MM.1S (cell line): ENCODE measurements at regions not wholly inside any gene's neighbourhood (a gene's known extent, or its start where the extent isn't known, plus 50 kb on each side); places are given as distances from the start of the nearest gene placed in this dataset.

ENCODE experiments used
- DNase-seq: peaks from one replicate; pipeline ENCODE4 v3.0.0-alpha.2; 2015
- H2AFZ ChIP-seq: fragments of 300-600 bp; sonication (generic); 2 replicates; pipeline ENCODE4 v1.6.0; 2016; ENCODE audit warnings: antibody characterized with exemption, low read length
- H3F3A ChIP-seq: fragments of 300-600 bp; sonication (generic); 2 replicates; pipeline ENCODE4 v1.6.1; 2016; ENCODE audit warnings: mild to moderate bottlenecking, antibody characterized with exemption, low read length, moderate library complexity, mixed read lengths; ENCODE audit not compliant: insufficient read depth
- H3K27ac ChIP-seq: fragments of 300-600 bp; sonication (generic); 2 replicates; pipeline ENCODE4 v1.5.1; 2016; ENCODE audit warnings: mild to moderate bottlenecking, low read length
- H3K27me3 ChIP-seq: fragments of 300-600 bp; sonication (generic); replicated peaks from 2 replicates; pipeline ENCODE4 v1.6.0; 2016; ENCODE audit warnings: low read length; ENCODE audit not compliant: insufficient read depth
- H3K36me3 ChIP-seq: fragments of 300-600 bp; sonication (generic); replicated peaks from 2 replicates; pipeline ENCODE4 v1.6.1; 2016; ENCODE audit warnings: mild to moderate bottlenecking, low read length, mixed read lengths; ENCODE audit not compliant: insufficient read depth
- H3K4me1 ChIP-seq: fragments of 300-600 bp; sonication (generic); 2 replicates; pipeline ENCODE4 v1.6.1; 2016; ENCODE audit warnings: low read length, mixed read lengths
- H3K4me2 ChIP-seq: fragments of 300-600 bp; sonication (generic); 2 replicates; pipeline ENCODE4 v1.6.0; 2016; ENCODE audit warnings: low read depth, low read length
- H3K4me3 ChIP-seq: fragments of 300-600 bp; sonication (generic); 2 replicates; pipeline ENCODE4 v1.5.1; 2016; ENCODE audit warnings: low read length, mixed read lengths
- H3K79me2 ChIP-seq: fragments of 300-600 bp; sonication (generic); 2 replicates; pipeline ENCODE4 v1.6.1; 2016; ENCODE audit warnings: mixed run types, low read length, mixed read lengths
- H3K9ac ChIP-seq: fragments of 300-600 bp; sonication (generic); 2 replicates; pipeline ENCODE4 v1.6.1; 2016; ENCODE audit warnings: low read length, mixed read lengths
- H3K9me2 ChIP-seq: fragments of 300-600 bp; sonication (generic); replicated peaks from 2 replicates; pipeline ENCODE4 v1.6.1; 2016; ENCODE audit warnings: mild to moderate bottlenecking, low read length, mixed read lengths; ENCODE audit not compliant: insufficient read depth
- H3K9me3 ChIP-seq: fragments of 300-600 bp; sonication (generic); replicated peaks from 2 replicates; pipeline ENCODE4 v1.6.1; 2016; ENCODE audit warnings: mild to moderate bottlenecking, low read length, mixed read lengths; ENCODE audit not compliant: insufficient read depth
- H4K20me1 ChIP-seq: fragments of 300-600 bp; sonication (generic); 2 replicates; pipeline ENCODE4 v1.6.1; 2016; ENCODE audit warnings: mild to moderate bottlenecking, low read length, moderate library complexity, mixed read lengths; ENCODE audit not compliant: insufficient read depth
- EZH2 ChIP-seq: fragments of 300-600 bp; sonication (generic); optimal IDR thresholded peaks from 2 replicates; pipeline ENCODE3; 2017; ENCODE audit warnings: low read depth, mild to moderate bottlenecking, antibody characterized with exemption, low read length, mixed read lengths
- EZH2phosphoT487 ChIP-seq: fragments of 300-600 bp; sonication (generic); IDR thresholded peaks from 2 replicates; pipeline ENCODE4 v1.6.1; 2018; ENCODE audit warnings: antibody characterized with exemption, low read length
- TF ChIP-seq, protein P1 (sequence below): fragments of 300-600 bp; sonication (generic); IDR thresholded peaks from 2 replicates; pipeline ENCODE4 v1.5.1; 2016; ENCODE audit warnings: antibody characterized with exemption, low read length, mixed read lengths

- no peak for TF ChIP-seq EZH2
- TF ChIP-seq EZH2phosphoT487 = no peak
- TF ChIP-seq, protein P1, sequence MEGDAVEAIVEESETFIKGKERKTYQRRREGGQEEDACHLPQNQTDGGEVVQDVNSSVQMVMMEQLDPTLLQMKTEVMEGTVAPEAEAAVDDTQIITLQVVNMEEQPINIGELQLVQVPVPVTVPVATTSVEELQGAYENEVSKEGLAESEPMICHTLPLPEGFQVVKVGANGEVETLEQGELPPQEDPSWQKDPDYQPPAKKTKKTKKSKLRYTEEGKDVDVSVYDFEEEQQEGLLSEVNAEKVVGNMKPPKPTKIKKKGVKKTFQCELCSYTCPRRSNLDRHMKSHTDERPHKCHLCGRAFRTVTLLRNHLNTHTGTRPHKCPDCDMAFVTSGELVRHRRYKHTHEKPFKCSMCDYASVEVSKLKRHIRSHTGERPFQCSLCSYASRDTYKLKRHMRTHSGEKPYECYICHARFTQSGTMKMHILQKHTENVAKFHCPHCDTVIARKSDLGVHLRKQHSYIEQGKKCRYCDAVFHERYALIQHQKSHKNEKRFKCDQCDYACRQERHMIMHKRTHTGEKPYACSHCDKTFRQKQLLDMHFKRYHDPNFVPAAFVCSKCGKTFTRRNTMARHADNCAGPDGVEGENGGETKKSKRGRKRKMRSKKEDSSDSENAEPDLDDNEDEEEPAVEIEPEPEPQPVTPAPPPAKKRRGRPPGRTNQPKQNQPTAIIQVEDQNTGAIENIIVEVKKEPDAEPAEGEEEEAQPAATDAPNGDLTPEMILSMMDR = no peak
- Histone ChIP-seq H3K27me3 (no peaks in the 10 kb centered on the region), H3K79me2 (no peaks in the 10 kb centered on the region), H3K27ac (no peak overlapping the region), H3K4me1 (no peaks in the 10 kb centered on the region), H3K4me2 (no peak overlapping the region), H4K20me1 (no peaks in the 10 kb centered on the region), H3K9ac (no peak overlapping the region), H3K9me2 (no peaks in the 10 kb centered on the region), H3K36me3 (no peaks in the 10 kb centered on the region), H2AFZ (no peak overlapping the region), H3F3A (no peaks in the 10 kb centered on the region), H3K9me3 (no peaks in the 10 kb centered on the region), H3K4me3 (no peak overlapping the region)
- no peak for DNase-seq
Observed at GRCh38 chr11:38296211-38296776, 1698.3 kb upstream of the RAG2 start.

DNA sequence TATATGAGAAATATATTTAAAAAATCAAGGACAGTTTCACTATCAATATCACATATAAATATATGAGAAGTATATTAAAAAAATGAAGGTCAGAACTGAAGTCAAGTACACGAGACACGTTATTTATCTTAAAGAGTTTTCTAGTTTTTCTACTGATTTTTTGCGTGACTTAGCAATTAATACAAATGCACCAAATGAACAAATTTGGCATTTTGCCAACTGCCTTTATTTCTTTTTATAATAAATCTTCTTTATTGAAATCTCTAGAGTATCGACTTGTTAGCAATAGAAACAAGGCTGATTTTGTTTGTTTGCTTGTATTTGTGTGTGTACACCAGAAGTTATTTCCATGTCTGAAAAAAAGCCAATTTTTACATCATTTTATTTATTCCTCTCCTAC lies 1684.7 kb upstream of the RAG2 start:
- no peaks in the 10 kb centered on the region for H3F3A ChIP-seq
- H3K27ac ChIP-seq = no peak overlapping the region
- no peaks in the 10 kb centered on the region for H3K9me2 ChIP-seq
- H3K4me1 ChIP-seq = no peaks in the 10 kb centered on the region
- H4K20me1 ChIP-seq = no peaks in the 10 kb centered on the region
- H3K4me2 ChIP-seq = no peak overlapping the region
- H2AFZ ChIP-seq = no peak overlapping the region
- no peak for DNase-seq
- no peak overlapping the region for H3K9ac ChIP-seq
- TF ChIP-seq EZH2 = no peak
- TF ChIP-seq EZH2phosphoT487 = no peak
- TF ChIP-seq, protein P1 = no peak
- no peak overlapping the region for H3K4me3 ChIP-seq
- no peaks in the 10 kb centered on the region for H3K36me3 ChIP-seq
- H3K27me3 ChIP-seq = no peaks in the 10 kb centered on the region
- H3K79me2 ChIP-seq = no peaks in the 10 kb centered on the region
- H3K9me3 ChIP-seq = no peaks in the 10 kb centered on the region

GRCh38 chr11:38278457-38279141 lies 1680.6 kb upstream of the RAG2 start:
- TF ChIP-seq, protein P1 = no peak
- TF ChIP-seq EZH2phosphoT487 = no peak
- TF ChIP-seq EZH2 = no peak
- DNase-seq = no peak
- no peak overlapping the region for H3K4me3 ChIP-seq
- H3K9me3 ChIP-seq = no peaks in the 10 kb centered on the region
- H4K20me1 ChIP-seq = no peaks in the 10 kb centered on the region
- no peak overlapping the region for H3K27ac ChIP-seq
- H3K9me2 ChIP-seq = no peaks in the 10 kb centered on the region
- H3K79me2 ChIP-seq = no peaks in the 10 kb centered on the region
- H2AFZ ChIP-seq = no peak overlapping the region
- no peaks in the 10 kb centered on the region for H3K27me3 ChIP-seq
- H3K36me3 ChIP-seq = no peaks in the 10 kb centered on the region
- no peaks in the 10 kb centered on the region for H3F3A ChIP-seq
- H3K4me1 ChIP-seq = no peaks in the 10 kb centered on the region
- H3K9ac ChIP-seq = no peak overlapping the region
- H3K4me2 ChIP-seq = no peak overlapping the region
